SK-N-SH (cell line): ENCODE measurements at regions not wholly inside any gene's neighbourhood (a gene's known extent, or its start where the extent isn't known, plus 50 kb on each side); places are given as distances from the start of the nearest gene placed in this dataset.

Experiments used
- CTCF ChIA-PET: fragments of 300-600, 350-600 bp; formaldehyde crosslinking; extraction: SDS; loops from one replicate; lab custom pipeline; 2021; lab: Yijun Ruan, JAX
- POLR2A ChIA-PET: fragments of 350-600 bp; sonication (Branson Sonifier 250); formaldehyde crosslinking; extraction: SDS; loops from one replicate; lab custom pipeline; 2020; ENCODE audit warnings: antibody characterized with exemption, inconsistent platforms; lab: Yijun Ruan, JAX
- DNase-seq: peaks from one replicate; pipeline ENCODE4 v3.0.0; 2012
- H2AFZ ChIP-seq: fragments of 200-600 bp; sonication (generic); 2 replicates; pipeline ENCODE4 v1.8.1; 2016; ENCODE audit warnings: antibody characterized with exemption, mild to moderate bottlenecking, low read depth
- H3F3A ChIP-seq: fragments of 200-600 bp; sonication (generic); replicated peaks from 2 replicates; pipeline ENCODE3; 2016; ENCODE audit warnings: antibody characterized with exemption, mild to moderate bottlenecking; ENCODE audit not compliant: insufficient read depth
- H3K27ac ChIP-seq, 2 experiments: fragments of 200-500 bp in 1 of 2; fragments of 200-600 bp in 1 of 2; sonication (Bioruptor generic) in 1 of 2; sonication (generic), shearing (Covaris generic) in 1 of 2; 2 replicates each; pipeline versions ENCODE4 v1.5.1 to v1.6.1; 2014 to 2016; ENCODE audit warnings: low read depth in 2 of 2, inconsistent platforms in 1 of 2, low read length in 1 of 2, mild to moderate bottlenecking in 1 of 2, mixed read lengths in 1 of 2
- H3K27me3 ChIP-seq: fragments of 200-600 bp; sonication (generic), shearing (Covaris generic); 2 replicates; pipeline ENCODE4 v1.6.1; 2016; ENCODE audit warnings: mixed run types; ENCODE audit not compliant: insufficient read depth
- H3K36me3 ChIP-seq, 2 experiments: fragments of 200-500 bp in 1 of 2; fragments of 200-600 bp in 1 of 2; sonication (Bioruptor generic) in 1 of 2; sonication (generic) in 1 of 2; replicated peaks in 1 of 2; 2 replicates each; pipeline versions ENCODE3 to v1.5.1; 2014 to 2016; ENCODE audit warnings: low read length in 1 of 2, mild to moderate bottlenecking in 1 of 2; ENCODE audit not compliant: insufficient read depth in 2 of 2, control insufficient read depth in 1 of 2
- H3K4me1 ChIP-seq, 2 experiments: fragments of 200-500 bp in 1 of 2; fragments of 200-600 bp in 1 of 2; sonication (Bioruptor generic) in 1 of 2; sonication (generic), shearing (Covaris generic) in 1 of 2; 2 replicates each; pipeline versions ENCODE4 v1.5.1 to v1.6.1; 2014 to 2016; ENCODE audit warnings: low read depth in 1 of 2, low read length in 1 of 2, mixed run types in 1 of 2; ENCODE audit not compliant: insufficient read depth in 2 of 2, control insufficient read depth in 1 of 2
- H3K4me2 ChIP-seq: fragments of 200-600 bp; sonication (generic), shearing (Covaris generic); 2 replicates; pipeline ENCODE4 v1.6.1; 2017; ENCODE audit warnings: mixed run types
- H3K4me3 ChIP-seq, 2 experiments: fragments of 200-500 bp in 1 of 2; fragments of 200-600 bp in 1 of 2; sonication (Bioruptor generic) in 1 of 2; sonication (generic), shearing (Covaris generic) in 1 of 2; 2 replicates each; pipeline versions ENCODE4 v1.5.1 to v1.8.1; 2014 to 2016; ENCODE audit warnings: low read depth in 2 of 2, inconsistent platforms in 1 of 2, low read length in 1 of 2, mild to moderate bottlenecking in 1 of 2, mixed read lengths in 1 of 2, moderate library complexity in 1 of 2
- H3K79me2 ChIP-seq: fragments of 200-600 bp; sonication (generic); 2 replicates; pipeline ENCODE4 v1.8.1; 2017; ENCODE audit warnings: mild to moderate bottlenecking; ENCODE audit not compliant: insufficient read depth
- H3K9ac ChIP-seq: fragments of 200-600 bp; sonication (generic); 2 replicates; pipeline ENCODE4 v1.6.1; 2017; ENCODE audit warnings: mixed run types
- H3K9me2 ChIP-seq: fragments of 200-600 bp; sonication (generic); 2 replicates; pipeline ENCODE4 v1.6.1; 2017; ENCODE audit warnings: mixed run types
- H3K9me3 ChIP-seq: fragments of 200-600 bp; sonication (generic); 2 replicates; pipeline ENCODE4 v1.6.1; 2017; ENCODE audit warnings: mixed run types, mild to moderate bottlenecking, moderate library complexity
- H4K20me1 ChIP-seq: fragments of 200-600 bp; sonication (generic); 2 replicates; pipeline ENCODE4 v1.6.1; 2017; ENCODE audit warnings: mild to moderate bottlenecking, mixed run types; ENCODE audit not compliant: insufficient read depth
- CHD2 ChIP-seq: fragments of 150-350 bp; IDR thresholded peaks from 2 replicates; pipeline ENCODE4 v1.6.1; 2018; ENCODE audit warnings: low read length; ENCODE audit not compliant: partially characterized antibody
- EZH2phosphoT487 ChIP-seq: fragments of 200-600 bp; sonication (generic); IDR thresholded peaks from 2 replicates; pipeline ENCODE4 v1.6.1; 2017; ENCODE audit warnings: low read depth, mixed run types, mild to moderate bottlenecking, antibody characterized with exemption, moderate library complexity, borderline replicate concordance
- FOXM1 ChIP-seq: IDR thresholded peaks from 2 replicates; pipeline ENCODE4 v1.4.0; 2012; ENCODE audit warnings: low read depth, mild to moderate bottlenecking
- GABPA ChIP-seq: IDR thresholded peaks from 2 replicates; pipeline ENCODE4 v1.4.0; 2012; ENCODE audit warnings: low read depth, mild to moderate bottlenecking
- GATA2 ChIP-seq: sonication (generic); formaldehyde crosslinking; IDR thresholded peaks from 2 replicates; pipeline ENCODE4 v1.5.0; 2020; ENCODE audit warnings: mild to moderate bottlenecking, missing genetic modification reagents
- JUND ChIP-seq: IDR thresholded peaks from 2 replicates; pipeline ENCODE4 v1.4.0; 2012
- MXI1 ChIP-seq: IDR thresholded peaks from 2 replicates; pipeline ENCODE4 v1.6.1; 2012; ENCODE audit warnings: mild to moderate bottlenecking, low read depth, low read length, improper control_type of control experiment
- REST ChIP-seq: IDR thresholded peaks from 2 replicates; pipeline ENCODE4 v1.6.1; 2012; ENCODE audit warnings: mild to moderate bottlenecking, low read depth, low read length, moderate library complexity
- SIN3A ChIP-seq: IDR thresholded peaks from 2 replicates; pipeline ENCODE4 v1.6.1; 2012; ENCODE audit warnings: low read depth, mild to moderate bottlenecking, low read length, moderate library complexity, borderline replicate concordance
- TCF12 ChIP-seq: IDR thresholded peaks from 2 replicates; pipeline ENCODE4 v1.4.0; 2012
- TEAD4 ChIP-seq: IDR thresholded peaks from 2 replicates; pipeline ENCODE4 v1.4.0; 2012; ENCODE audit warnings: mild to moderate bottlenecking, borderline replicate concordance; ENCODE audit not compliant: insufficient read depth
- USF2 ChIP-seq: fragments of 150-350 bp; IDR thresholded peaks from 2 replicates; pipeline ENCODE4 v1.6.1; 2017; ENCODE audit warnings: antibody characterized with exemption, low read length, low read depth, borderline replicate concordance
- WGBS: methylation state at CpG from one replicate; pipeline ENCODE4 v1.1.6; 2017; ENCODE audit warnings: low lambda C conversion rate; 5-methylcytosine and 5-hydroxymethylcytosine counted together

GRCh38 chr14:96653597-96653996 lies 143.6 kb upstream of the VRK1 start (continued):
- TF ChIP-seq CHD2 = no peak
- TF ChIP-seq TCF12 = no peak
- TF ChIP-seq GABPA = no peak

GRCh38 chr14:96658611-96659010 lies 138.6 kb upstream of the VRK1 start:
- Histone ChIP-seq H4K20me1 (no peaks in the 10 kb centered on the region), H3K4me1 (no peaks in the 10 kb centered on the region; a peak in 2 of 4 replicates), H3K79me2 (no peaks in the 10 kb centered on the region), H3K4me2 (no peak overlapping the region), H3K27me3 (no peaks in the 10 kb centered on the region), H3K9me2 (no peaks in the 10 kb centered on the region), H2AFZ (no peak overlapping the region), H3K4me3 (no peak overlapping the region), H3K36me3 (no peaks in the 10 kb centered on the region), H3K9ac (no peak overlapping the region), H3F3A (no peaks in the 10 kb centered on the region), H3K9me3 (no peaks in the 10 kb centered on the region)
- DNase-seq = no peak
- CTCF ChIA-PET = no interaction called here
- WGBS = 38% methylated on average over 4 of the region's 4 CpGs
- no peak for TF ChIP-seq GATA2 (CRISPR knock-in tag)
- TF ChIP-seq TEAD4 = no peak
- no peak for TF ChIP-seq FOXM1
- TF ChIP-seq USF2 = no peak
- TF ChIP-seq, all 33 proteins: peak for 0
- POLR2A ChIA-PET = no interaction called here
- H3K27ac ChIP-seq = no peak overlapping the region

GRCh38 chr14:96660123-96660522 lies 137.1 kb upstream of the VRK1 start:
- Histone ChIP-seq H3K27me3 (no peaks in the 10 kb centered on the region), H3K9me2 (no peaks in the 10 kb centered on the region), H3K9ac (no peak overlapping the region), H3K9me3 (no peaks in the 10 kb centered on the region), H3K79me2 (no peaks in the 10 kb centered on the region), H3K4me1 (no peaks in the 10 kb centered on the region; a peak in 2 of 4 replicates), H3K4me2 (no peak overlapping the region), H2AFZ (no peak overlapping the region), H3K4me3 (no peak overlapping the region), H3K27ac (no peak overlapping the region), H4K20me1 (no peaks in the 10 kb centered on the region), H3K36me3 (no peaks in the 10 kb centered on the region), H3F3A (no peaks in the 10 kb centered on the region)
- WGBS = 3% methylated on average over 1 of the region's 1 CpG
- POLR2A ChIA-PET = no interaction called here
- DNase-seq = no peak
- CTCF ChIA-PET = interaction anchor here (1.1 to 1.3 kb wide), 2 partner anchors 31 to 76 kb away, joined by 3 to 4 read pairs; no protein-coding TSS in a partner anchor
- TF ChIP-seq TEAD4 (no peak), JUND (no peak), SIN3A (no peak), REST (no peak), GATA2 (CRISPR knock-in tag) (no peak), MXI1 (no peak), CHD2 (no peak), EZH2phosphoT487 (no peak)
